ENCODE measurements at regions not wholly inside any gene's neighbourhood (a gene's known extent, or its start where the extent isn't known, plus 50 kb on each side); places are given as distances from the start of the nearest gene placed in this dataset.

- Histone ChIP-seq H3K27me3 (ENCODE audit: control insufficient read depth, insufficient read depth, low read length) (no peaks in the 10 kb centered on the region), H3K27ac (ENCODE audit: low read length) (no peak overlapping the region), H3K36me3 (ENCODE audit: control insufficient read depth, insufficient read depth, low read length) (no peaks in the 10 kb centered on the region), H3K4me3 (ENCODE audit: low read length) (no peak overlapping the region), H3K4me1 (ENCODE audit: control insufficient read depth, insufficient read depth, low read length) (no peaks in the 10 kb centered on the region), H3K9me3 (ENCODE audit: control insufficient read depth, insufficient read depth, low read length) (peaks cover 13% of the 10 kb centered on the region)
- no peak overlapping the region for H3K27ac Mint-ChIP-seq
- WGBS (ENCODE audit: insufficient coverage): 74% methylated on average over 2 of the region's 2 CpGs
- H3K9me3 Mint-ChIP-seq: peaks cover 19 to 30% of the 10 kb centered on the region in 2 donors
- H3K4me1 Mint-ChIP-seq: no peaks in the 10 kb centered on the region
- H3K36me3 Mint-ChIP-seq: no peaks in the 10 kb centered on the region
- no peak overlapping the region for H3K4me3 Mint-ChIP-seq
- intact Hi-C loops (cut with micrococcal nuclease): no loop called here
- no peak for TF ChIP-seq CTCF (IDR thresholded peaks at IDR 0.05)
- no peak for ATAC-seq
- no peaks in the 10 kb centered on the region for H3K27me3 Mint-ChIP-seq (ENCODE audit: low read depth in 2 of 2)
- no peak for DNase-seq
These were observed 877.1 kb downstream of the C12orf50 start for GRCh38 chr12:87152075-87152474.

GRCh38 chr12:87150969-87151662 is 878.1 kb downstream of the C12orf50 start:
- no peak overlapping the region for H3K4me3 ChIP-seq (ENCODE audit: low read length)
- H3K36me3 ChIP-seq (ENCODE audit: control insufficient read depth, insufficient read depth, low read length): no peaks in the 10 kb centered on the region
- H3K27me3 ChIP-seq (ENCODE audit: control insufficient read depth, insufficient read depth, low read length): no peaks in the 10 kb centered on the region
- WGBS (ENCODE audit: insufficient coverage): 79% methylated on average over 2 of the region's 2 CpGs
- Mint-ChIP-seq H3K4me1 (no peaks in the 10 kb centered on the region), H3K36me3 (no peaks in the 10 kb centered on the region), H3K27me3 (ENCODE audit: low read depth in 2 of 2) (no peaks in the 10 kb centered on the region), H3K27ac (no peak overlapping the region), H3K4me3 (no peak overlapping the region), H3K9me3 (peaks cover 19 to 33% of the 10 kb centered on the region in 2 donors)
- H3K4me1 ChIP-seq (ENCODE audit: control insufficient read depth, insufficient read depth, low read length): no peaks in the 10 kb centered on the region
- peaks cover 13% of the 10 kb centered on the region for H3K9me3 ChIP-seq (ENCODE audit: control insufficient read depth, insufficient read depth, low read length)
- TF ChIP-seq CTCF (IDR thresholded peaks at IDR 0.05): no peak
- no peak for ATAC-seq
- intact Hi-C loops (cut with micrococcal nuclease): no loop called here
- no peak overlapping the region for H3K27ac ChIP-seq (ENCODE audit: low read length)
- no peak for DNase-seq

- DNase-seq (no peak), ATAC-seq (no peak)
- Histone ChIP-seq H3K27me3 (ENCODE audit: control insufficient read depth, insufficient read depth, low read length) (no peaks in the 10 kb centered on the region), H3K9me3 (ENCODE audit: control insufficient read depth, insufficient read depth, low read length) (no peaks in the 10 kb centered on the region), H3K4me3 (ENCODE audit: low read length) (no peak overlapping the region), H3K4me1 (ENCODE audit: control insufficient read depth, insufficient read depth, low read length) (no peaks in the 10 kb centered on the region), H3K27ac (ENCODE audit: low read length) (no peak overlapping the region), H3K36me3 (ENCODE audit: control insufficient read depth, insufficient read depth, low read length) (no peaks in the 10 kb centered on the region)
- no peaks in the 10 kb centered on the region for H3K36me3 Mint-ChIP-seq
- no peak overlapping the region for H3K27ac Mint-ChIP-seq
- H3K4me3 Mint-ChIP-seq: no peak overlapping the region
- no peak for TF ChIP-seq CTCF (IDR thresholded peaks at IDR 0.05)
- H3K4me1 Mint-ChIP-seq: no peaks in the 10 kb centered on the region
- intact Hi-C loops (cut with micrococcal nuclease): no loop called here
- no peaks in the 10 kb centered on the region for H3K27me3 Mint-ChIP-seq (ENCODE audit: low read depth in 2 of 2)
- H3K9me3 Mint-ChIP-seq: peaks cover 11 to 18% of the 10 kb centered on the region in 2 donors
These were observed 886.2 kb upstream of the MGAT4C start for GRCh38 chr12:87142342-87142741.

- Mint-ChIP-seq H3K9me3 (peaks cover 13 to 18% of the 10 kb centered on the region in 2 donors), H3K4me1 (no peaks in the 10 kb centered on the region), H3K4me3 (no peak overlapping the region), H3K27ac (no peak overlapping the region), H3K27me3 (ENCODE audit: low read depth in 2 of 2) (no peaks in the 10 kb centered on the region), H3K36me3 (no peaks in the 10 kb centered on the region)
- ATAC-seq (no peak), DNase-seq (no peak)
- TF ChIP-seq CTCF (IDR thresholded peaks at IDR 0.05): no peak
- Histone ChIP-seq H3K4me3 (ENCODE audit: low read length) (no peak overlapping the region), H3K4me1 (ENCODE audit: control insufficient read depth, insufficient read depth, low read length) (no peaks in the 10 kb centered on the region), H3K27ac (ENCODE audit: low read length) (no peak overlapping the region), H3K36me3 (ENCODE audit: control insufficient read depth, insufficient read depth, low read length) (no peaks in the 10 kb centered on the region), H3K9me3 (ENCODE audit: control insufficient read depth, insufficient read depth, low read length) (no peaks in the 10 kb centered on the region), H3K27me3 (ENCODE audit: control insufficient read depth, insufficient read depth, low read length) (no peaks in the 10 kb centered on the region)
- intact Hi-C loops (cut with micrococcal nuclease): no loop called here
These were observed 884.9 kb upstream of the MGAT4C start for GRCh38 chr12:87141091-87141490.
